Retina (tissue), 1 donor: ENCODE measurements at regions not wholly inside any gene's neighbourhood (a gene's known extent, or its start where the extent isn't known, plus 50 kb on each side); places are given as distances from the start of the nearest gene placed in this dataset.
"Not testable (repeated sequence)": the region's sequence is repeated elsewhere in the genome, so short reads cannot be mapped to it uniquely, and the experiment has no call there.

Source experiments
- DNase-seq: peaks from one replicate; pipeline ENCODE4 v3.0.0-alpha.2; 2016

DNA sequence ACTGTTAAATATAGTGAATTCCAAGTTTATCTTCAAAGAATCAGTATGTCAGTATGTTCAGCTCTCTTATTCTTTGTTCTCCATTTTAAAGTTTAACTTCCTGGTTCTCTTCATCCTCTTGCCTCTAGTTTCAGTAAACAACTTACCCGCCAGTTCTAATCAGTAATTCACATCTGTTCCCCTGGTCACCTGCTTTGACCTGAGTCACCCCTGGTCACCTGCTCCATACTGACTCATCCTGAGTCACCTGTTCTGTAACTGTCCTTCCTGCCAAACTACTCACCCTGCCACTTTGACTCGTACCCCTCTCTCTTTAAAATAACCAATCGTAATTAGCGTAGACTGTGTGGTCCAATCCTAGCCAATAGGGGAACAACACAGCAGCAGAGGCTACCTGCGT is 992.7 kb upstream of the HS3ST1 start:
- DNase-seq: no peak

DNA sequence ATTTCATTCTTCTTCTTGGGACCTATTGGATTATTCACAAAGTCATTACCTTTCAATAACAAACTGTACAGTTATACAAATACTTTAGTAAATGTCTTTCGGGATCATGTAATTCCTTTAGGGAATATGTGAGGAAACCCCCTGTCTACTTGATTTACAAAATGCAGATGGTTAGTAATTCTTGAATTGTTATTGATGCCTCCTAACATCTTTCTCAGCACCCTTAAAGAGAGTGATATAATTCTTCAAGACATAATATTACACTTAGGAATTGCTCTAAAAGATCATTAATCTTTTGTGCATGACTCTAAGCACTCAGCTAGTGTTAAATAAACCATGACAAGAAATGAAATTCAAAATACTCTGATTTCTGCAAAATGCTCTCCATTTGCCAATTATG is 988.1 kb upstream of the HS3ST1 start:
- DNase-seq: no peak

DNA sequence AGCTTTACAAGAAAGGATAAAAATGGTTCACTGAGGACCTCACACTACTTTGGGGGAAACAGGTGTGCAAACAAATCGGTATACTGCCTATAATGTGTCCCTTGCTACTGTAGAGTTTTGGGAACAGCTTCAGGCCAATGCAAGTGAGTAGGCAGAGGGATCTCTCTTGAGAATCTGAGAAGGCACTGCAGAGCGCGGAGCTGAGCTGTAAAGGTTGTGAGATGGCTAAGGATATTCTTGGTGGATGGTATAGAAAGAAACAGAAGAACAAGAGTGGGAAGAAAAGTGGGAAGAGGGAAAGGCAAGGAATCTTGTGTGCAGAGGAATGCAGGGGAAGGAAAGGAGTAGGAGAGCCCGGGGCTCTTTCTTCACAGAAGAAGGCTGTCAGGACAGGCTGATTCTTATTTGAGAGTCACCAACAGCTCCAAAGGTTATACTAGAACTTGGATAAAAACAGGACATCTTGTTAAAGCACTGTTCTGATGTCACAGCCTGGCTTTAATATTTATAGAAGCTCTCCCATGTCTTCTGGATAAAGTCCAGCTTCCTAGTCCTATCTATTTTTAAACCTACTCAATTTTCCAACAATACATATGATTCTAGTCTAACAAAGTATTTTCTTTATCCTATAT is 985.6 kb upstream of the HS3ST1 start:
- no peak for DNase-seq

DNA sequence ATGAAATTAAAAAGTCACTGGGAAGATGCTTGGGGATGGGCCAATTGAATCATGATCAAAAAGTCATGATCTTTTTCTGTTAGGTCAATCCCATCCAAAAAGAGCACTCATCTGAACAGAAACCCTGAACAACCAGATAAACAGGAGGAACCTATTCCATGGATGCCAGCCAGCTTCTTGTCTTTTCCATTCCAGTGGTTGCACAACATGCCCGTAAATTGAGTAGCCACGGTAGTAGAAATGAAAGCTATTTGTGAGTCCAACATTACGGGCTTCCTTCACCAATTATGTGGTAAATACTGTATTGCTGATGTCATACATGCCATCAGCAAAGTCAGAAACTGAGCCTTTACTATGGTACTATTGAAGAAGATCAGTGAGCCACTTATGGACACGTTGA is 982.4 kb upstream of the HS3ST1 start:
- DNase-seq: no peak

DNA sequence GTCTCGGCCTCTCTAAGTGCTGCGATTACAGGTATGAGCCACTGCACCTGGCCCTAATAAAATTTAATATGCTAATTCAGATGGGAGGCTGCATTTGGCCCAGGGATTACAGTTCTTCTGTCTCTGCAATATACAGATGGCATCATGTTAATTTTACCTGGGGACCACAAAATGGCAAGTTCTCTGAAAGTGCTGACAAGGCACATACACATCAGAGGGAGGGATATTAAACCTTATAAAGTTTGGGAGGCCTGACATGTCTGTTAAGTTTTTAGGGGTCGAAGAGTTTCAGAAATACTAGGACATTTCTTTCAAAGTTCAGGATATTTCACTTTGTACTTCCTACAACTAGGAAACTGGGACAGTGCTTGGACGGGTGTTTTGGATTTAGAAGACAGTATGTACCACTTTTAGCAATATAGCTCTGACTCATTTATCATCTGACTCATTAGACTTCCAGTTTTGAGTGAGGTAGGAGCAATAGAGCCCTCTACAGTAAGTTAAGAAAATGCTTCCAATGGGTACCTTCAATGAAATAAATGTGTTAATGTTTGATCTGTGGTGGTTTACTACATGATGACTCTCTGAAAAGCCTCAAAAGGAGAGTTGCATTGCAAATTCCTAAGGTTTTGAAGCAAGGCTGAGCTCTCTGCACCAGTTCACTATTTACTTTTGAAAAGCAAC is 981.0 kb upstream of the HS3ST1 start:
- DNase-seq: no peak

DNA sequence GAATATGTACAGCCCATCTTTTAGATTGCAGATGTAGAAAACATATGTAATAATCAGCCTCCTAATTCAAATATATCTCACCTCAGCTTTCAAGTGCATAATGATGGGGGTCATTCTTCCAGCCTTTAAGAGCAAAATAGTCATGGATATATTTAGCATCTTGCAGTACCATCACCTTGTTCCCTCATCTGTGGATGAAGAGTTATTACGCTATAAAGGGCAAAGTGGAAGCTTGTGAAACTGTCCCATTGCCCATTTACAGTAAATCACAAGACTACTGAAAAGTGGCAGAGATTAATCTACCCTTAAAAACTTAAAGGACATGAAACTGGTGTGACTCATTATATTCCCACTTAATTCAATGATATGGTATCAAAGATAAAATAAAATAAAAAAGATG is 979.7 kb upstream of the HS3ST1 start:
- DNase-seq: no peak

DNA sequence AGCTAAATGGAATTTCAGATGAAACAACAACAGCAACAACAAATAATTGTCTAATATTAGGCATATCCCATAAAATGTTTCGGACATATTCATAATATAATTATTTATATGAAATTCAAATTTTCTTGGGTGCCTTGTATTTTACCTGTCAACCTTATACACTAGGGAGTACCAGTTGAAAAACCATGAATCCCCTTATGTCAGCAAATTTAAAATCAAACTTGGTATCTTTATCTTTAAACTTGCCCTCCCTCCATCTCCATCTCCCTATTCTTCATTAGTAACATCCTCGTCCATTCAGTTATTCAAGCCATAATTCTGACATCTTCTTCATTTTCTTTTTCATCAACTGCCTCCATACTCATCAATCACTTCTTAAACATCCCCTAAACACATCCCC is 974.5 kb upstream of the HS3ST1 start:
- DNase-seq: no peak

DNA sequence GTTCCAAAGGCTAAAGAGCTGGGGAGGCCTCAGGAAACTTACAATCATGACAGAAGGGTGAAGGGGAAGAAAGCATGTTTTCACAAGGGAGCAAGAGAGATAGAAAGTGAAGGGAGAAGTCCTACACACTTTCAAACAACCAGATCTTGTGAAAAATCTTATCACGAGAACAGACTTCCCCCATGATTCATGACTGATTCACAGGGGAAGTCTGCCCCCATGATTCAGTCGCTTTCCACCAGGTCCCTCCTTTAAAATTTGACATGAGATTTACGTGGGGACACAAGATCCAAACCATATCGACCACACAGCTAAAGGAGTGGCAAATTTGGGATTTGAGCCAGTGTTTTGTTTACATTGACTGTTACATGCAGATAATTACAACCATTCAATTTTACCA is 971.1 kb upstream of the HS3ST1 start:
- no peak for DNase-seq

DNA sequence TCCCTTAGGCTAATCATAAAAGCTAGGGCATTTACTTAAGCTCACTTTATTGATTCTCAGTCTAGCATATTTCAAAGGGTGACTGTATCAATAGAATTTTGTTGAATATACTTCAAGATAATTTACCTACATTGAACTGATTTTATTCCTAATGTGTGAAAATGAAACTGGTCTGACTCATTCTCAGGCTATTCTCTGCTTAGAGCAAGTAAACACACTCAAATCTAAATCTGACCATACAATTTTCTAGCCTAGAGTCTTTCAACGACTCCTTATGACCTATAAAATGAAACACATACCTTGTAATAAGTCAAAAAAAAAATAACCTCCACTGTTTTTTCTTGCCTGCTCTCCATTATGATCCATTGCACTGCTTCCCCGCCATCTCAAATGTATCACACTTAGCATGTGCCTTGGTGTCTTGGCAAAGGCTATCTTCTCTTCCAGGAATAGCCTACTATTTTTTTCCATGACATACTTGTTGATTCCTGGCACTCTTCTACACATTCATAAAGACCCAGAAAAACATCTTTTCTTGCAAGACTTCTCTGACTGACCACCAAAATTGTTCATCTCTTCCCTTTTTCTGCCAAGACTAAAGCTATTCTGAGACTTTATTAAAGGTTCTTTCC is 965.1 kb upstream of the HS3ST1 start:
- DNase-seq: no peak

DNA sequence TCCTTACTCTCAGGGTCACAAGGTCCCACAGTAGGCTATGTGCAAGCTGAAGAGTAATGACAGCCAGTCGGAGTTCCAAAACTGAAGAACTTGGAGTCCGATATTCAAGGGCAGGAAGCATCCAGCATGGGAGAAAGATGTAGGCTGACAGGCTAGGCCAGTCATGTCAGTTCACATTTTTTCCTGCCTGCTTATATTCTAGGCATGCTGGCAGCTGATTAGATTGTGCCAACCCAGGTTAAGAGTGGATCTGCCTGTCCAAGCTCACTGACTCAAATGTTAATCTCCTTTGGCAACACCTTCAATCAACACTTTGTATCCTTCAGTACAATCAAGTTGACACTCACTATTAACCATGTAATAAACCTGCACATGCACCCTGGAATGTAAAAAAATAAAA is 960.9 kb upstream of the HS3ST1 start:
- DNase-seq: no peak

DNA sequence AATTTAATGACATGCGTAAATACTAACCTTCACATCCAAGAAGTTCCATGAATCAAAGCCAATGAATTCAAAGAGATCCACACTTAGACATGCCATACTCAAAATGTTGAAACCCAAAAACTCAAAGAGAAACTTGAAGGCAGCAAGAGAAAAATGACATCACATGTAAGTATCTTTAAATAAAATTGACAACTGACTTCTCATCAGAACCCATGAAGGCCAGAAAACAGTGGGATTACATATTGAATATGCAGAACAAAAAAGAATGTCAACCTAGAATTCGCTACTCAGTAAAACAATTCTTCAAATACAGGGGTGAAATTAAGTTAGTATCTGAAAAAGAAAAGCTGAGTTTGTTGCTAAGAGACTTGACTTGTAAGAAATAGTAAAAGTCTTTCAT is 953.9 kb upstream of the HS3ST1 start:
- no peak for DNase-seq

DNA sequence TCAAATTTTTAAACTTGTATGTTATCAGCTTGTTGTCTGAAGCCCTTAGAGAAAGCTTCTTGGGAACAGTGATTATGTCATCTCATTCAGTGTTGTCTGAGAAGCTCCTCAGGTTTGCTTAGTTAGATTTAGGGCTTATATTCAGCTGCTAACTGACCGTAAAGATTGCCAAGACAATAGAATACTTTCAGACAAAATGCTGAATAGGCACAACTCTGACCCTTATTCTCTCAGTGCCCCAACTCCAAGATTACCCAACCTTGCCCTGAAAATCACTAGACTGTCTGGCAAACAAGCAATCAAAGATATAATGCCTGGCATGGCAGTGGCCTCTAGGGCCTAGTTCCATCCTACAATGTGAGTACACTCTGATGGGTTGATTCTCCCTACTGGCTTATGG is 950.5 kb upstream of the HS3ST1 start:
- no peak for DNase-seq

DNA sequence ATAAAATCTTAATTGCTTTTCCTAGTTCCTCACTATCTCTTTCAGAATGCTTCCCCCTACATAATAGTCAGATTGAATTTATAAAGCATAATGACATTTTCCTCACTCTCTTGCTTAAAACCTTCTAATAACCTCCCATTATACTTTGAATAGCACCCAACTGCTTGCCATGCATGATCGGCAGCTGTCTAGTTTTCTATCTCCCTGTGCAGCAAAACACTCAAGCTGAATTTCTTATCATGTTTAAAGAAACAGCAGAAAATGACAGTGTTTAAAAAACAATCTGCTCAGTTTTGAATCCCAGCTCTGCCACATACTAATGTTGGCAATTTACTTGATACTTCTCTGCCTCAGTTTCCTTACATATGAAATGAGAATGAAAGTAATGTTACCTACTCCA is 947.1 kb upstream of the HS3ST1 start:
- no peak for DNase-seq

DNA sequence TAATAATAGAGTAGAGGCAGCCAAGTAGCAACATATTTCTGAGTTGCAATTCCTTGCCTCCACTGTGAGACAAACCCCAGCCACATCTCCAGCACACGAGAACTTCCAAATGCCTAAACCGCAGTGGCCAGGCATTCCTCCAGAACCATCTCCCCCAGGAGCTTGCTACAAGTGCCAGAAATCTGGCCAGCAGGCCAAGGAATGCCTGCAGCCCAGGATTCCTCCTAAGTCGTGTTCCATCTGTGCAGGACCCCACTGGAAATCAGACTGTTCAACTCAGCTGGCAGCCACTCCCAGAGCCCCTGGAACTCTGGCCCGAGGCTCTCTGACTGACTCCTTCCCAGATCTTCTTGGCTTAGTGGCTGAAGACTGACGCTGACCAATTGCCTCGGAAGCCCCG is 937.2 kb upstream of the HS3ST1 start:
- not testable (repeated sequence) for DNase-seq

DNA sequence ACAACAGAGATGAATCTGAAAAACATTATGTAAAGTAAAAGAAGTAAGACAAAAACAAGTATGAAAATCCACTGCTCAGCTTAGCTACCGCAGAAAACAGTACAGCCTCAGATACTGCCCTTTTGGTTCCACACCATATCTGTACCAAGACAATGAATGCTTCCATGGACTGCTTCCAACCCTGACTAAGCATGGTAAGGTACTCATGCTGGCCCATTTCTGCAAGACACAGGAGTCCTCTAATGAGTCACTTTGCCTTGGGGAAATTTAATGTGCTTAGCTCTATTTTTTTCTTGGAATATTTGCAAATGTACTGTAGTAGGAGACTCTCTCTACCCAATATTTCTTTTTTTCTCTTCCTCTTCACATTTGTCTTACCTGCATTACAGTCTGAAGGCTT is 931.7 kb upstream of the HS3ST1 start:
- DNase-seq: no peak

DNA sequence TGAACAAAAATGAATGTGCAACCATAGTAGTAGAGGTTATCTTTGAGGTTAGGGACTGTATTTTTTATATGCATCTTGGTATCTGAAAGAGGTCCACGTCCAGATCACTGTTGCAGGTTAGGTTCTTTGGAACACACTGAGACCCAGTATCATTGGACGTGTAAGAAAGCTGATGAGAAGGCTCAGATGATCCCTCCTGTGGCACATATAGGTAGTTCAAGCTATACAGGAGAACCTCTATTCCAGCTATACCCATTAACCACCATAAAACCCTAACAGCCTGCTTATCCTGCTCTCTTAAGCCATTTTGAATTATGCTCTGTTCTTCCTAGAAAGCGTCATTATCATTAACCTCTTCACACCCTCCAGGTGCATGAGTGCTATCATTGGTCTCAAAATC is 930.7 kb upstream of the HS3ST1 start:
- DNase-seq: no peak

DNA sequence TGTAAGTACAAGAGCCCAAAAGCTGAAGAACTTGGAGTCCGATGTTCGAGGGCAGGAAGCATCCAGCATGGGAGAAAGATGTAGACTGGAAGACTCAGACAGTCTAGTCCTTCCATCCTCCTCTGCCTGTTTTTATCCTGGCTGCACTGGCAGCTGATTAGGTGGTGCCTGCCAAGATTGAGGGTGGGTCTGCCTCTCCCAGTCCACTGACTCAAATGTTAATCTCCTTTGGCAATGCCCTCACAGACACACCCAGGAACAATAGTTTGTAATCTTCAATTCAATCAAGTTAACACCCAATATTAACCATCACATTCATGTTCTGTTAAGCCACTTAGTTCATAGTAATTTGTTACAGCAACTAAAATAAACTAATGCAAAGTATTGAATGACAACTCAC is 904.4 kb upstream of the HS3ST1 start:
- DNase-seq: not testable (repeated sequence)

DNA sequence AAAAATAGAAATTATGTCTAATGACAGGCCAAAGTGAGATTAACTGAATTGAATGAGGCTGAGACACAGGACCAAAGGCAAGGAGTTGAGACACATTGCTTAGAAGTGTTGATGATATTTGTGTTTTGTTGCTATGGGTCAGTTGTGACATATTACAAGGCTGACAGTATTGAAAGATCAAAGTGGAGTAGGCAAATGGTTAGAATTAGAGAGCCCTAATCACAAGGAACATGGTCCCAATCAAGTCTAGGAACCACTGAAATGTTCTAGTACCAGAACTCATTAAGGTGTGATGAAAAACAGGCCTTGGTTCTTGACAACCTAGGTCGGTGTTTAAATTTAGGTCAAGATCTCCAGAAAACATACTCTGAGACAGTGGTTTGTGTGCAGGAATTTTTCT is 896.3 kb upstream of the HS3ST1 start:
- no peak for DNase-seq

DNA sequence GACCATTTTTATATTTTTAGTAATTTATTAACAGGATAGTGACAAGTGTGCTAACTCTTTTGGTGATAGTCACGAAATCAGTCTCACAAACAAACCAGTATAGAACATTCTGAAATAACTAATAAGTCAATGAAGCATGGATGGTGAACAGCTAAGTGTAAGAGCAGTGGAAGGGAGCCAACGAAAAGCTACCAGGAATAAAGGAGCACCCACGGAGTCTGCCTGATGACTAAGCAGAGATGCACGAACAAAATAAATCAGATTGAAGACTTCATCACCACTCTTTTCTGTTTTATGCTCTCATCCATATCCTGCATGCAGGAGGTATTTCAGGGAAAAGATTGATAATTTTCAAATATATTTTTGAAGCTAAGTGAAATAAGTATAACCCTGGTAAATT is 891.1 kb upstream of the HS3ST1 start:
- no peak for DNase-seq

DNA sequence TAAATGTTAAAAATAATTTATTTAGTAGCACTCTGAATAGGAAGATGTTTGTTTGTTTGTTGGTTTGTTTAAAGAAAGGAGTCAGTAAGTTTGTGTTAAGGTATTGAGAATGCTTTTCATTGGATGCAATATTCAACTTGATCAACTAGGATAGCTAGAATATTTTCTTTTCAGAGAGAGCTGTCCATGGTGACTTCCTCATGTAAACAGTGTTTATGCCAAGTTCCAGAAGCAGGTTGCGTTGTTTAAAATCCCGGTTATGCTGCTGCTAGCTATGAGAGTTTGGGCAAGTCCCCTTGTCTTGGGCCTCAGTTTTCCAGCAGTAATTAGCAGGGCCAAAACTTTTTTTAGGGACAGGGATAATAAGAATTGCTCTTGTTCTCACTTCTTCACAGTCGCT is 876.2 kb upstream of the HS3ST1 start:
- no peak for DNase-seq

DNA sequence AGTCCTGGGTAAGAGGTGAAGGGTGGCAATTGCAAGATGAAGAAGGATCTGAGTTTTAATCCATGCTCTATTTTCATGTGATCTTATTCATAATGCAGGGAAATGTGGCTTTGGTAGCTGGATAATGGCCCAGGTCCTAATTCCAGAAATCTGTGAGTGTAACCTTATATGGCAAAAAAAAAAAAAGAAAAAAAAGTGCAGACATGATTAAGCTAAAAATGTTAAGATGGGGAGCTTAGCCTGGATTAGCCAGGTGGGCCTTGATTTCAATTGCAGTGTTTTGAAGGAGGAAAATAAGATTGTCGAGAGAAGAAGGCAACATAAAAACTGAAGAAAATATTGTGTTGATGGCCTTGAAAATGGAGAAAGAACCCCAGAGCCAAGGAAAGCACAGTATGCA is 867.7 kb upstream of the HS3ST1 start:
- no peak for DNase-seq

DNA sequence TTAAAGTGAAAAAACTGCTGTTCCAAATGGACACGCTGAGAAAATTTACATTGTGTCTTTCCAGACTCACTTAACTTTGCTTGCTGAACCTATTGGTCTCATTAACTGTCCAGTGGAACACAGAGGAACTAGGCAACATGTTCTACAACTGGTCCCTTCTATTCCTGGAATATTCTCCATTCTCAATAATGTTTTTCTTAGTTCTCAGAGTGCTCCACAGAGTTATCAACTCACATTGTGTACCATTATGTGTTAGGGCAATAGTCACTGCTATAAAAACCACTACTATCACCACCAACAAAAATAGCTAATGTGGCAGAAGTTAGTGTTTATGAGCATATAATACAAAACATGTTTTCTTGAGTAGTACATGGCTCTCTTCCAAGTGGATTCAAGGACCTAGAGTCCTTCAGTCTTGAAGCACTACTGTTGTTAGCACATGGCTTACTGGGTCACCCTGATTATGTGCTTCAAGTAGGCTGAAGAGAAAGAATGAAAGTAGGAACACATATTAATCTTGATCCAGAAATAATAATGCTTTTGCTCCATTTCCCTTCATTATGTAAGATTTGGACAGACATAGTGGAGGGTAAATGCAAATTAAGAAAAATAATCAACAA is 865.3 kb upstream of the HS3ST1 start:
- DNase-seq: no peak

DNA sequence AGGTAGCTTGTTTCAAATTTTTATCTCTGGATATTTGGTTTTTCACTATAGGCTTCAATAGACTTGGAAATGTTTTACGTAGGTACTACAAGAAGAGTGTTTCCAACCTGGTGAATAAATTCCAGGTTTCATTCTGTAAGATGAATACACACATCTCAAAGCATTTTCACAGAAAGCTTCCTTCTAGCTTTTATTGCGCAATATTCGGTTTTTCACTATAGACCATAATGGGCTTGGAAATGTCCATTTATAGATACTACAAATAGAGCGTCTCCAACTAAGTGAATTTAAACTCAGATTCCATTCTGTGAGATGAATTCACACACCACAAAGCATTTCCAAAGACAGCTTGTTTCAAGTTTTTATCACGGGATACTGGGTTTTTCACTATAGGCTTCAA is 857.7 kb upstream of the HS3ST1 start:
- DNase-seq: no peak

DNA sequence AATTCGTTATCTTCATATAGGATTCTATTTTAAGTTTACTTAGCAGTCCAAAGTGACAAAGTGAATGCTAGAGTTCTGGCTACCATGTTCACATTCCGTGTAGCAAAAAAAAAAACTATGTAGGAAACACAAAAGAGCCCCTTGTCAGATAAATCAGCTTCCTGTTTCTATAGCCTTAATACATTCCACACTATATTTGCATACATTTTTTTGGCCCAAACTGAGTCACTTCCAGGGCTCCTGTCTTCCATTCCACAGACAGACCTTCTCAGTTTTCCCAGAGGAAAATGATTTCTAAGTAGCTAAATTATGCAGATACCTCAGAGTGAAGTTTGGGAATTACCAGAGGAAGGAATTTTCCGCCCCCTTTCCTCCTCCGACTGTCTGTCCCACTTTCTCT is 841.9 kb upstream of the HS3ST1 start:
- no peak for DNase-seq
